GM18868 (cell line): ENCODE measurements at regions not wholly inside any gene's neighbourhood (a gene's known extent, or its start where the extent isn't known, plus 50 kb on each side); places are given as distances from the start of the nearest gene placed in this dataset.
"Not testable (repeated sequence)": the region's sequence is repeated elsewhere in the genome, so short reads cannot be mapped to it uniquely, and the experiment has no call there.

Source experiments
- ATAC-seq: cut with Tn5 transposase; IDR thresholded peaks from one replicate; pipeline ENCODE4 v1.9.1; 2021; ENCODE audit warnings: mild to moderate bottlenecking, moderate library complexity; ENCODE audit not compliant: unreplicated experiment

DNA sequence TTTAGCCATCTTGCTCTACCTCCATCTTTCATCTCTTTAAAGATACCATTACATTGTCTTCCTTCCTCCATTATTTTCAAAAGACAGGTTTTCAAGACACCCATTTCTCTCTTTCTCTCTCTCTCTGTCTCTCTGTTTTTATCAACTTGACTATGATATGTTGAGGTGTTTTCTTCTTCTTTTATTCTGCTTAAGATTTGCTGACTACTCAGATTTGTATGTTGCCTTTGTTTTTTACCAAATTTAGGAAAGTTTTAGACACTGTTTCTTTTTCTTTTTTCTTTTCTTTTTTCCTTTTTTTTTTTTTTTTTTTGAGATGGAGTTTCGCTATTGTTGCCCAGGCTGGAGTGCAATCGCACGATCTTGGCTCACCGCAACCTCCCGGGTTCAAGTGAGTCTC lies 647.5 kb upstream of the VRK2 start:
- no peak for ATAC-seq

DNA sequence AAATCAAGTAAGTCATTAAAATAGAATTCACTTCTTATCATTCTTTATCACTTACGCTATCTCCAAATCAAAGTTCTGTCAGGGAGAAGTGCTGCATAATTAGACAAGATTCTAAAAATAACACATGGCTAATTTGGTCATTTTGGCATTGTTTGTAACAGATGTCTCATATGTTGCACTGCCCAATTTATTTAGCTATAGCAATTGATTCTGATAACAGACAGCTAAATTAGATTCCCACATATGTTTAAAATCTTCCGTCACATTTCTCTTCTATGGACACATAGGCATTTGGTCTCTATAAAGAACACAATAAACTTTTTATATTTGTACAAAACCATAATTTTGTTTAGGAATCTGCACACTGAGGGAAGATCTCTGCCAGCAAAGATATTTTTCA lies 644.5 kb upstream of the VRK2 start:
- ATAC-seq: no peak

DNA sequence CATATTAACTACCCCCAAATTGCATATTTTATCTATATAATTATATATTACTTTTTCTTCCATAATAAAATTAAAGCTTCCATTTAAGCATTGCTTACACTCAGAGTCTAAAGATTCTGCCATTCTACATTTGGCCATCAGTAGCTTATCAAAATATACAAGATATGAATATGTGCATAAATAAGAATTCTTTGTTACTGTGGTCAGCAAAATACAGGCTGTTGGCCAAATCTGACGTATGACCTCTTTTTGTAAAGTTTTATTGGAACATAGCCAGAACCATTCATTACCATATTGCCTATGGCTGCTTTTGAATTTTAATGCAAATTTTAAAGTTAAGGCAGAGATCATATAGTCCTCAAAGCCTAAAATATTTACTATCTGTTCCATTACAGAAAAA lies 643.9 kb upstream of the VRK2 start:
- ATAC-seq: no peak

DNA sequence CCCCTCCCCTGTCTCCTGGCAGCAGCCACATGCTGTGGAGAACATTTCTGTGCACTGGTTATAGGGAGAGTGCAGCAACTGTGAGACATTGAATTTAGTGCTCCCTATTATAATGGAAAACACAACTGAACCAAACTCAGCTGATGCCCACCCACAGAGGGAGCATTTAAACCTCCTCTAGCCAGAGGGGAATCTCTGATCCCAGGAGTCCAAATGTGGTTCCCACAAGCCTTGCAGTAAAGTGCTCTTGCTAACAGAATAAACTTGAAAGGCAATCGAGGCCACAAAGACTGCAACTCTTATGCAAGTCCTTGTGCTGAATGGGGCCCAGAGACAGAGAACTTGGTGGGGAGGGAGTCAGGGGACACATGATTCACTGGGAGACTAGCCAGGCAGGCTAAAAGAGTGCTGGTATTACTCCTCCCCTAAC lies 638.8 kb upstream of the VRK2 start:
- ATAC-seq: no peak

DNA sequence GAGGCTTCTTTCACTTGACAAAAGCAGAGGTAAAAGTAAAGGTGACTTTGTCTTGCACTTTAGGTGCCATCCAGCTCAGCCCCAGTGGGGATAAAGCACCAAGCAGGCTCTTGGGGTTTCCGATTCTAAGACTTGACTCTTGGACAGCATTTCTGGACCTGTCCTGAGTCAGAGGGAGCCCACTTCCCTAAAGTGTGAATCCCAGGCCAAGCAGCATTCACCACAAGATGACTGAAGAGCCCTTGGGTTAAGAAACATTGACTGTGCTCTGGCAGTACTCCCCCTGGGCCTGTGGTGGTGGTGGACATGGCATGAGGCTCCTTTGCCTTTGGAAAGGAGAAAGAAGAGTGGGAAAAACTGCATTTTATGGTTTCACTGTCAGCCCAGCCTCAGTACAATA lies 638.0 kb upstream of the VRK2 start:
- ATAC-seq: no peak

DNA sequence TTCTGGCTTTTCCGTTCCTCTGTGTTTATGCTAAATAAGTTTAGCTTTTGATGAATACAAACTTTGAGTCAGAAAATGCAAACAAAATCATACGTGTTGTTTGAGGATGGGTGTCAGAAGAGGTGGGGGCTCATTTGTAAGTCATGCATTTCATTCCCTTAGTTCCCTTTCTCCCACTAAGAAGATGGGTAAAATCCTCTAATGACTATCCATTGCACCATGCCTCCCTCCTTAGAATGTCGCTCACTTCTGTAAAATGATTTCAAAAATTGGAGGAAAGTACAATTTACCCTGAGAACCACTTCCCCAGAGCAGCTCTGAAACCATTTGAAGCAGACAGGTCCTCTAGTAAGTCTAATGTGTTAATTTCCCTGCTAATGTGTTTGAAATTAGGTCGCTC lies 629.6 kb upstream of the VRK2 start:
- ATAC-seq: no peak

DNA sequence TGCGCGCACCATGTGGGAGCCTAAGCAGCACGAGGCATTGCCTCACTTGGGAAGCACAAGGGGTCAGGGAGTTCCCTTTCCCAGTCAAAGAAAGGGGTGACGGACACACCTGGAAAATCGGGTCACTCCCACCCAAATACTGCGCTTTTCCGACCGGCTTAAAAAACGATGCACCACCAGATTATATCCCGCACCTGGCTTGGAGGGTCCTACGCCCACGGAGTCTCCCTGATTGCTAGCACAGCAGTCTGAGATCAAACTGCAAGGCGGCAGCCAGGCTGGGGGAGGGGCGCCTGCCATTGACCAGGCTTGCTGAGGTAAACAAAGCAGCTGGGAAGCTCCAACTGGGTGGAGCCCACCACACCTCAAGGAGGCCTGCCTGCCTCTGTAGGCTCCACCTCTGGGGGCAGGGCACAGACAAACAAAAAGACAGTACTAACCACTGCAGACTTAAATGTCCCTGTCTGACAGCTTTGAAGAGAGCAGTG lies 627.7 kb upstream of the VRK2 start:
- not testable (repeated sequence) for ATAC-seq

DNA sequence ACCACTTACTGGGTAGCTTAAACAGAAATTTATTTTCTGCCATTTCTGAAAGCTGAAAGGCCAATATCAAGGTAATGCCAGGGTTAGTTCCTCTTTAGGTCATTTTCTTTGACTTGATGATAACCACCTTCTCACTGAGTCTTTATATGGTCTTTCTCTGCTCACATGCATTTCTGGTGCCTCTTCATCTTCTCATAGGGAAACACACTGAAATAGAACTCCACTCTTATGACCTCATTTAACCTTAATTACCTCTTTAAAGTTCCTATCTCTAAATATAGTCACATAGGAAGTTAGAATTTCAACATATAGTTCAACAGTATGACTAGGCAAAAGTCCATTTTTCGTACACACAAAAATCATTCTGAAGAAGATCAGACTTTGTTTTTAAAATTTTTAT lies 616.8 kb upstream of the VRK2 start:
- peak; percentile 47 for ATAC-seq

DNA sequence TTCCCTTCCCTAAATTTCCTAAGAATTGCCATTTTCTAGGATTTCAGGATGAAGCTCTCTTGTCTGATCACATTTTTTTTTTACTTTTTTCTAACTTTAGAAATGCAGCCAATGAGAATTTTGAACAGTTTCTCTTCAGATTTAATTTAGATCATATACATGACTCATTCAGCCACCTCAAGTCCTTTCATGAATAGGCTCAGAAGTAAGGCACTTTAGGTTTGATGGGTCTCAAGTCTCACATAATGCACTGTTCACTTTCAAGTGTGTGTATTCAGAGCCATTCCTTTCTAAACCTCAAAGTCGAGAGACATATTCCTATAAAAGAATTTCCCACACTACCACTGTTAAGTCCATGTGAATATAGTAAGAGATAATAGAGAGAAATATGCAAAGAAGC lies 614.1 kb upstream of the VRK2 start:
- ATAC-seq: no peak

DNA sequence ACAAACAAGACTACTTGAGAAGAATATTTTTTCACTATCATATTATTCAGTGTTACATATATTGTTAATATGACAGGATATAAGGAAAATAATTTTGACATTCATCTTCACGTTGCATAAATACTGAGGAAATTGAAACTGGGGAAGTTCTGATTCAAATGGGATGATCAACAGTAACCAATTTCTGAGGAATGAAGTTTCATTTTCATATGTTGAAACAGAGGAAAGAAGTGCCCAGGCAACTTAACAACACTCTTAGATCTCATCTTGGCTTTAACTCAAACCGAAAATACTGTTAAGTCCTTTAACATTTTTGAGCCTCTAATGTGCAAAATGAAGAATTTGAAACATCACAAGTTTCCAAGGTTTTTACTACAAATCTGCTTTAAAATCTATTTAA lies 612.2 kb upstream of the VRK2 start:
- no peak for ATAC-seq

DNA sequence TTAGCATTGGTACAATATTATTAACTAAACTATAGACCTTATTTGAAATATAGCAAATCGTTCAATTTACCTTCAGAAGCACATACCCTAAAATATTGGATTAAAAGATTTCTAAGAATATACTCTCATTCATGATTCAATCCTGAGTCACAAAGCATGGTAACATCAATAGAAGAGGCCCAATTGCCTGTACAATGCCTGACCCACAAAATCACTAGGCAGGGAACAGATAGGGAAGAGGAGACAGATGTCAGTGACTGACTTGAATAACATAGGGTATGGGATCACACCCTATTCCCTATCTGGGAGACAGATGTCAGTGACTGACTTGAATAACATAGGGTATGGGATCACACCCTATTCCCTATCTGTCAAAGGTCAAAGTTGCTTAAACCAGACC lies 611.6 kb upstream of the VRK2 start:
- ATAC-seq: no peak

DNA sequence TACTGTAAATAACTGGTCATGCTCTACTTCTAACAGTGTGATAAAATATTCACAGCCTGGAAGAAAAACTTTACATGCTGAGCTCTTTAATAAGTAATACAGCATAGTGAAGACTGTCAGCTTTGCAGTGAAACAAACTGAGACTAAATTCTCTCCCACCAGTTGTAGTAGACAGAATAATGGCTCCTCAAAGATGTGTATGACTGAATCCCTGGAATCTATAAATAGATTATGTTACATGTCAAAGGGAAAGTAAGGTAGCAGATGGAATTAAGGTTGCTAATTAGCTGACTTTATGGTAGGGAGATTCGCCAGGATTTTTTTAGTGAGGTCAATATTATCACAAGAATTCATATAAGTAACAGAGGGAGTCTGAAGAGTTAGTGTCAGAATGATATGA lies 609.5 kb upstream of the VRK2 start:
- no peak for ATAC-seq

DNA sequence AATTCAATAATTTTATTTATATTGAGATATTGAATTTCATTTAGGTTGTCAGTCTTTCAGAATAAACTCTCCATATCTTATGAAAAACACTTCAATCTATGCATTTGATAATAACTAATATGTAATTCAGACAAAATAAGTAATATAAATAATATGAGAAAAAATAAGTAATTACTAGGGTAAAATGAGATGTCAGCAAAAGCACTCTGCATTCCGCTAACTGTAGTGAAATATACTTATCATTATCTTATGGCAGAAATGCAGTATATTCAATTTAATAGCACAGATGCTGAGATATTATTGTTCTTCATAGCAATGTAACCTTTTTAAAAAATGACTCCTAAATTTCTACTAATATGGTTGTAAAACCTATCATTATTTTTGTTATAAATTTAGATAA lies 606.2 kb upstream of the VRK2 start:
- ATAC-seq: no peak

DNA sequence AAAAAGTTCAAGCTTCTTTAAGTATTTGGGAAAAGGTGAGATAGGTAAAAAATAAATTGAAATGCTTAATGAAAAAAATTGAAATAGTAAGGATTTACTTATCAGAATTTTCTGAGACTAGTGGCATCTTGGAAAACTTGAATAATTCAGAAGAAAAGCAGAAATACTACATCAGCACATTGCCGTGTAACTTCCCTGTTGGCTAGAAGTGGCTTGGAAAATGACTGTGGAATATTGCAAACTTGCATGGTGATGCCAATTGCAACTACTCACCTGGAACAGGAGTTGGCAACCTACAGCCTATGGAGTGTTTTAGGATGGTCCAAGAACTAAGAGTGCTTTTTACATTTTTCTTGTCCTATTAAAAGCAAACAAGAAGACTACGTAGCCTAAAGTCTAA lies 603.5 kb upstream of the VRK2 start:
- no peak for ATAC-seq

DNA sequence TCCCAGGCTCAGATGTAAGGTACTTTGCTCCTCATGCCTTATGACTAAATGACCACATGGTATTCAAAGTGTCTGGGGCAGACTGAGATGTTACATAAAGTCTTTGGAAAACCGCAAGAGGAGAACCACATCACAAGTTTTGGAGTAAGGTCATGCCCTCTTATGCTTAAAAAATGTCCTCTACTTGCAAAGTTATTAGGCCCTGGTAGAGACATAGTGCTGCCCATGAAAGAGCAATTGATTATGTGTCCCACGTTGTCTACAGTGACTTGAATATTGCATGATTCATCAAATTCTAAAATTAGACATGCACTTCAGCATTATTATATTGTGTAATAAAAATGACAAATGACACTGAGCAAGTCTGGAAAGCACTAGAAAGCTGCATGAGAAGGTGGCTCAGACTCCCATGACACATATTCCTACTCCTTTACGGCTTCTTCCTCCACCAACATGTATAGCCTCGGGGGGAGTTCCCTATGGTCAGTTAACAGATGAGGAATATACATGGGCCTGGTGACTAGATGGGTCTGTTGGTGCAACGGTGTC lies 602.6 kb upstream of the VRK2 start:
- no peak for ATAC-seq

DNA sequence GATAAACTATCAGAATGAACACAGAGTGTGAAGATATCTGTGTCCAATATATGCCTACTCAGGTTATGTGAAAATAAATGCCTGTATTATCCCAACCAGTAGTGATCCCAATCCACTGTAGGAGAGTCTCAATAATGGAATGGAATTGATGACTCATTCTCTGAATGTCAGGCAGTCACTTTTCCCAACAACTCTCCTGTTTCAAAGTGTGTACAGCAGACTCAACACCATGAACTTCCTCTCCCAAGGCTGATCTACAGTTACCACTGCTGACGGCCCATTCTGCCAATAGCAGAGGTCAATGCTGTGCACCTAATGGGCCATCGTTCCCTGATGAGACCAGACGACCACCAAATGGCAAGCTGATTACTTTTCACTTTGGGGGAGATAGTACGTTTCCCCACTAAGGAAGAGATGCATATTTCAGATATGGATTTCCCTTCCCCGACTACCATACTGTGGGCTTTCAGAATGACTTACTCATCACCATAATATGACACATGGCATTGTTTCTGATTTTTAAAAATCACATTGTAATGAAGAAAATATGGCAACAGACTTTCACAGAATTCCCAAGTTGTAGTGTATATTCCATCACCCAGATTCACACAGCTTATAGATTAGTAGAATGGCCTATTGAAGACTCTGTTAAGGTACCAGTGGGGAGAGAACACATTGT lies 601.7 kb upstream of the VRK2 start:
- no peak for ATAC-seq

DNA sequence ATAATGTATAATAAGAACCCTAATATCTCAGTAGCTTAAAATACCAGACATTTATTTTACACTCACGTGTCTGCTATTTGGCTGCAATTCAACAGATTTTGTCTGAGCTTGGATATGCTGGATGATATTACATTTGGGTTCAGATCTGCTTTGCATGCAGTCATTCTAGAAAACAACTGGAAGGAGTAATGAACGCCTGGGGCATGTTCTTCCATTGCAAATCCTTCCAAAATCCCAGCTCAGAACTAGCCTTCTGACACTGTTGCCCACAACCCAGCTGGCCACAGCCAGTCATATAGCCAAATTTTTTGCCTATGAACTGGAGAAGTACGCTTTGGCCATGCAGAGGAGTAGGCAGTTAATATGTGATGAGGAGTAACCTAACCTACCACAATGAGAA lies 597.8 kb upstream of the VRK2 start:
- no peak for ATAC-seq

DNA sequence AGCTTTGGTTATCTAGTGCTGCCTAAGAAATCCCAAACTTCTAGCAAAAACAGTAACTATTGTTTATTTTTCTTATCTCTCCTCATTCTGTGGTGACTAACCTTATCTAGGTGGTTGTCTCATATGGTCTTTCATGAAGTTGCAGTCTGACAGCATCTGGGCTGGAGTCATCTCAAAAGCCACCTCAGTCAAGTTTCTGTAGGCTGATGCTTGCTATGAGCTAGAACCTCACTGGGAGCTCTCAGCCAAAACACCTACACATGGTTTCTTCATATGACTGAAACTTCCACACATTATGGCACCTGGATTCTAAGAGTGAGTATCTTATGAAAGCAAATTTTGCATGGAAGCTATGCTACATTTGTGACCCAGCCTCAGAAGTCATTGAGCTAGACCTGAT lies 596.4 kb upstream of the VRK2 start:
- peak; percentile 94 for ATAC-seq

DNA sequence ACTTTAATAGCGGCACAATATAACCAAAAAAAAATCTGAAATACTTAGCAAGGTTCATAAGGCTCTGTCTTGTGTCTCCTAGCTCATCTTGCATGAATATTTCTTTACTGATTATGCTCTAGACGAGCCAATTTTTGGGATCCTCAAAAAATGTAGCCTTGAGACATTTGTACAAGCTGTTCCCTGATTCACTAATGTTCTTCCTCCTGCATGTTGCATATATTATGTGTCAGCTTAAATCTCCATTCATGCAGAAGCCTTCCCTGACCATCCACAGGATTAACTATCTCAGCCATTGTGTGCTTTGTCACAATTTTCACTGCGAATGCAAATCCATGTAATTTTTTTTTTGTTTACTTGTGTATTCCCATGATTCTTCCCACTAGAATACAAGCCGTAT lies 594.0 kb upstream of the VRK2 start:
- no peak for ATAC-seq

DNA sequence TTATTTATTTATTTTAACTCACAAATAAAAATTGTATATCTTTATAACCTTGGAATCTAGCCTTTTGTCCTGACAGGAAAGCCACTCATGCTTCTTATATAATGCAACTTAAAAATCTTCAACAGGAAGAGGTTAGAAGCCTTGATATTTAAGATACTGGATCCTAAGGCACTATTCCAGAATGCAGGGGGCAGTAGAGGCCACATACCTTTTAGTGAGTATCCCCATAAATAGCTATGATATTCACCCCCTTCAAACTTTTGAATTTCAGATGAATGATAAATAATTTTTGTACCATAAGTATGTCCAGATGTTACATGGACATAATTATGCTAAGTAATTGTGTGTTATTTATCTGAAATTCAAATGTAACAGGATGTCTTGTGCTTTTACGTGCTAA lies 592.7 kb upstream of the VRK2 start:
- no peak for ATAC-seq

DNA sequence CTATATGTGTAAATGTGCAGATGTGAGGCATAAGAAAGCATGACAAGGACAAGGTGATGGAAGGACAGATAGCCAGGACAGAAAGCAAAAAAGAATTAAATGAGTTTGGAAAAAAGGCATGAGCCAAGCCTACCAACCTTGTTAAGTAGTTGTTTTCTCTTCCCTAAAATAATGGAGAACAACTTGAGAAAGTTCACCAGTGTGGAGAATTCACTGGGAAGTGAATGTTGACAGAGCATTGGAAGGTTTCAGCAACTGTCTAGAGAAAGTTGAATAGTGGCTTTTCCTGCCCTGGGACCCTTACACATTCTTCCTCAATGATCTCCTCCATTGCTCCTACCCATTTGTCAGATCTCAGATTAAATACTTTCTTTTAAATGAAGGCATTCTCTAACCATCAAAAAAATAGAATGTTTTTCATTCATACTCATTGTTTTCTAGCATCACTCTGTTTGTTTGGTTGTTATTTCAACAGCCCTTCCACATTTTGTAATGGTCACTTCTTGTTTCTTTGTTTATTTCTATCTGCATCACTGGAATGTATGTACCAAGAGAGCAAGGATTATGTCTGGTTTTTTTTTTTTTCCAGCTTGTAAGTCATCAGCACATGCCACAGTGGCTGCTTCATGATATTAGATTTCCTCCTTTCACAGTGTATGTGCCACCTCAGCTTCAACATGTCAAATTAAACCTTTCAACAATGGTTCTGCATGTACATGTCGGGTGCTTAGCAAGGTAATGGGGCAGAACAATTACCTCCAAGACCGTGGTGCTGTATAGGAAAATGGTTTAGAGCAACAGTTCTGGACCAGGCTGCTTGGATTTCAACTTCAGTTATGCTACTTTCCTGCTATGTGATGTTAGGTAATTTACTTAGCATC lies 586.0 kb upstream of the VRK2 start:
- ATAC-seq: no peak

DNA sequence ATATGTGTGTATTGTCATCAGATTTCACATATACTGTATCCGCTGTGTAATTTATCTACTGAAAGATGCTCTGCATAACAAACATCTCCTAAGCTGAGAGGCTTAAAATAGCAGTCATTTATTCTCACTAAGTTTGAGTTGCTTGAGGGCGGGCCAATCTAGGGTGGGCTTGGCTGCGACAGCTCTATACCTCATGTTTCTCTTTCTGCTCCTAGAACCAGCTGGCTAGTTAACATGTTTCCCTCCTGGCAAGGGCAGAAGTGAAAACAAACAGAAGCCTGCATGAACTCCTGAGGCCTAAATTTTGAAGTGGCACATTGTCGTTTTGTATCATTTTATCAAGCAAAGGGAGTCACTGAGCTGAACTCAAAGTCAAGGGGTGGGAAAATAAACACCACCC lies 585.0 kb upstream of the VRK2 start:
- ATAC-seq: no peak
